ENCODE measurements at regions not wholly inside any gene's neighbourhood (a gene's known extent, or its start where the extent isn't known, plus 50 kb on each side); places are given as distances from the start of the nearest gene placed in this dataset.
"Not testable (repeated sequence)": the region's sequence is repeated elsewhere in the genome, so short reads cannot be mapped to it uniquely, and the experiment has no call there.

- no peak for DNase-seq
- no peaks in the 10 kb centered on the region for H3K36me3 ChIP-seq
- TF ChIP-seq CTCF (IDR thresholded peaks at IDR 0.05; ENCODE audit: borderline replicate concordance), result no peak
- no peaks in the 10 kb centered on the region for H3K27me3 ChIP-seq (ENCODE audit: low read depth)
- no peak overlapping the region for H3K27ac ChIP-seq (replicated peaks)
- no peak overlapping the region for H3K4me3 ChIP-seq
- H3K9me3 ChIP-seq (replicated peaks), result no peaks in the 10 kb centered on the region
- intact Hi-C loops (cut with micrococcal nuclease), result no loop called here
- H3K4me1 ChIP-seq, result no peaks in the 10 kb centered on the region
These were observed 68.5 kb upstream of the NAA35 start for GRCh38 chr9:85872463-85872862.

GRCh38 chr9:85876628-85877027 is 64.3 kb upstream of the NAA35 start:
- no peak overlapping the region for H3K4me3 ChIP-seq
- TF ChIP-seq CTCF (IDR thresholded peaks at IDR 0.05; ENCODE audit: borderline replicate concordance), result no peak
- no peaks in the 10 kb centered on the region for H3K9me3 ChIP-seq (replicated peaks)
- DNase-seq, result no peak
- H3K36me3 ChIP-seq, result peaks cover 2% of the 10 kb centered on the region
- intact Hi-C loops (cut with micrococcal nuclease), result no loop called here
- H3K27me3 ChIP-seq (ENCODE audit: low read depth), result no peaks in the 10 kb centered on the region
- H3K27ac ChIP-seq (replicated peaks), result no peak overlapping the region
- H3K4me1 ChIP-seq, result no peaks in the 10 kb centered on the region

- H3K27me3 ChIP-seq (ENCODE audit: low read depth); intact Hi-C loops (cut with micrococcal nuclease); H3K4me3 ChIP-seq; H3K4me1 ChIP-seq; DNase-seq; H3K27ac ChIP-seq (replicated peaks); H3K9me3 ChIP-seq (replicated peaks): not testable (repeated sequence)
- peaks cover 17% of the 10 kb centered on the region for H3K36me3 ChIP-seq
These were observed 61.9 kb upstream of the NAA35 start for GRCh38 chr9:85878872-85879597.

GRCh38 chr9:85880507-85880906 is 60.4 kb upstream of the NAA35 start:
- intact Hi-C loops (cut with micrococcal nuclease); H3K4me1 ChIP-seq; H3K4me3 ChIP-seq: not testable (repeated sequence)

DNA sequence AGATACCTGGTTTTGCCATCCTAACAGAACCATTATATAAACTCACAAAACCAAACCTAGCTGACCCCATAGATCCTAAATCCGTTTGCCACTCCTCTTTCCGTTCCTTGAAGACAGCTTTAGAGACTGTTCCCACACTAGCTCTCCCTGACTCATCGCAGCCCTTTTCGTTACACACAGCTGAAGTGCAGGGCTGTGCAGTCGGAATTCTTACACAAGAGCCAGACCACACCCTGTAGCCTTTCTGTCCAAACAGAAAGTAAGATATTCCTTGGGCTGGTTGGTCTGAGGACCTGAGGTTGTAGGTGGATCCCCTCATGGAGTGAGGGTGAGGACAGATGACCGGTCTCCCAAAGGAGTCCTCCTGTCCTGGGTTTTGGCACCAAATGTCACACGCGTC is 56.7 kb upstream of the NAA35 start:
- no peaks in the 10 kb centered on the region for H3K27me3 ChIP-seq (ENCODE audit: low read depth)
- no peak overlapping the region for H3K27ac ChIP-seq (replicated peaks)
- peaks cover 28% of the 10 kb centered on the region for H3K36me3 ChIP-seq
- DNase-seq, result no peak
- no peak for TF ChIP-seq CTCF (IDR thresholded peaks at IDR 0.05; ENCODE audit: borderline replicate concordance)
- intact Hi-C loops (cut with micrococcal nuclease), result no loop called here
- no peaks in the 10 kb centered on the region for H3K9me3 ChIP-seq (replicated peaks)
- H3K4me3 ChIP-seq, result no peak overlapping the region
- no peaks in the 10 kb centered on the region for H3K4me1 ChIP-seq

More at GRCh38 chr9:85880507-85880906, 60.4 kb upstream of the NAA35 start:
- not testable (repeated sequence) for H3K27ac ChIP-seq (replicated peaks); H3K27me3 ChIP-seq (ENCODE audit: low read depth); H3K9me3 ChIP-seq (replicated peaks); DNase-seq
- H3K36me3 ChIP-seq, result peaks cover 28% of the 10 kb centered on the region

DNA sequence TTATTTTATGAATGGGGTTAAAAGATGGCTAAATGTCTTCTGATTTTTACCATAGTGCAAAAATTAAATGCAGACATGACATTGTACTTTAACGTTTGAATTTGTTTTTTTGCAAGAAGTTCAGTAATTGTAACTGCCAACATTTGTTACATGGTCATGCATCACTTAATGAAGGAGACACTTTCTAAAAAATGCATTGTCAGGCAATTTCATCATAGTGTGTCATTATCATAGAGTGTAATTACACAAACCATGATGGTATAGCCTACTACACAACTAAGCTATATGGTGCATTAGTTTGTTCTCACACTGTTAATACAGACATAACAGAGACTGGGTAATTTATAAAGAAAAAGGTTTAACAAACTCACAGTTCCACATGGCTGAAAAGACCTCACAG is 50.0 kb upstream of the NAA35 start:
- no peak for TF ChIP-seq CTCF (IDR thresholded peaks at IDR 0.05; ENCODE audit: borderline replicate concordance)
- Histone ChIP-seq H3K4me3 (no peak overlapping the region), H3K27ac (replicated peaks) (no peak overlapping the region), H3K27me3 (ENCODE audit: low read depth) (no peaks in the 10 kb centered on the region), H3K36me3 (peaks cover 10% of the 10 kb centered on the region), H3K9me3 (replicated peaks) (no peaks in the 10 kb centered on the region), H3K4me1 (no peaks in the 10 kb centered on the region)
- intact Hi-C loops (cut with micrococcal nuclease), result no loop called here
- DNase-seq, result no peak
